SH-SY5Y (cell line): ENCODE measurements at regions not wholly inside any gene's neighbourhood (a gene's known extent, or its start where the extent isn't known, plus 50 kb on each side); places are given as distances from the start of the nearest gene placed in this dataset.
A peak's percentile ranks its signal among the peaks of the same experiment; 100 is the strongest.

Experiments used
- GATA2 ChIP-seq: IDR thresholded peaks from 2 replicates; pipeline ENCODE4 v1.6.1; 2011; ENCODE audit warnings: mild to moderate bottlenecking, low read depth, low read length
- GATA3 ChIP-seq: IDR thresholded peaks from 2 replicates; pipeline ENCODE4 v1.6.1; 2011; ENCODE audit warnings: low read depth, mild to moderate bottlenecking, low read length, moderate library complexity

- TF ChIP-seq GATA2: no peak
Measured at GRCh38 chr5:87829217-87829551, 416.5 kb upstream of the CCNH start.

DNA sequence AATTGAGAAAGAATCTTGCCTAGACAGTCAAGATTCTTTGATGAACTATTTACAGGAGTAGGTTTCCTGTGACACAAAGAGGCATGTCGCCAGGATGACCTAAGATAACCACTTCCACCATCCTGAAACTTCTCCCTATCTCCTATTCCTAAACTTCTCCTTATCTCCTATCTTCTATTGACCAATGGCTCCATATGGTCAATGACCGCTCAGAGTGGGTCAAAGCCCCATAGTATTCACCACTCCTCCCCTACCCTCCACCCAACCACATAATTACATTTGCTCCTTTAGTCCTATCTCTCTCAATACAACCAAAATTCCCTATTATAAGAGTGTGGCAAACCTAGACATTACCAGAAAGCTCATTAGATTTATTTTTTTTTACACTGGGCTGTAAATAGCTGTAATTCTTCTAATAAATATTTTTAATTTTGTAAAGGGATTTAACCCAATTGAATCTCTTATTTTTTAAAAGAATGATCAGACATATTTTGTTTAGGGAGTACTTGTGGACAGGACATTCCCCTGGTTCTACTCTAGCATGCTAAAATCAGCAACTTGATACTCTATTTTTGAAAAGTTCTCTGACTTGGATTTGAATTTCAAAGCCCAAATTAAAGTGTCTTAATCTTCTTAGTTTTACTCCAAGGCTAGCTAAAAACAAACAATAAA, 416.0 kb upstream of the CCNH start:
- no peak for TF ChIP-seq GATA2
- TF ChIP-seq GATA3: no peak

DNA sequence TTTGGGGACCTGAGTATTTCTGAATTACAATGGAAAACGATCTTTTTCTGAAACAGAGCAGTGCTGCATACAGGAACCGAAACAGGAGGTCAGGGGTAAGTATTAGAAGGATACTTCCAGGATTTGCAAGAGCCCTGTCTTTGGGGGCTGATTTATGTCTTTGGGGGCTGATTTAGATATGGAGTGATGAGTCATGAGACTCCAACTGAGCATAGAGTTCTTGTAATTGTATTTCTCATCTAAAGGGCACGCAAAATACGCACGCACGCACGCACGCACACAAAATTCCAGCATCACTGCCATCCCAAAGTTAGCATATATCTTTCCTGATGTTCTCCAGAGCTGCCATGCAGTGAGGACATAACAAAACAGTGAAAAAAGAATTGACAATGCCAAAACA, 414.8 kb upstream of the CCNH start:
- no peak for TF ChIP-seq GATA3
- TF ChIP-seq GATA2: no peak

DNA sequence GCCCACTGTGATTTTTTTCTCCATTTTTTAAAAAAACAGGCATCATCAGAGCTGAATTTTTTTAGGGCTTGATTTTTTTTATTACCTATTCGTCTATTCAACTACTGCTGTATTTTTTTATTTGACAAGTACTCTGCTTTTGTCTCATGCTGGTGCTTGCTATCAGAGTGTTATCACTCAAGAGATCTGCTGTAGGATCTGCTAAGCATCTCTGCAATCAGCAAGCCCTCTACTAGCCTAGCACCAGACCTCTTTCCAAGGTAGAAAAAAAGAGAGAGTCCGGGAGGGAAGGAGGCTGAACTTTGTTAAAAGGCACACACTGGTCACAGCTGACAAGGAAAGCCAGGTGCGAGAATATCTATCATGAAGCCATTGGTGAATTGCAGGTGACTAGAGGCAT, 413.8 kb upstream of the CCNH start:
- TF ChIP-seq GATA2 (peak; percentile 89), GATA3 (peak; percentile 88)

DNA sequence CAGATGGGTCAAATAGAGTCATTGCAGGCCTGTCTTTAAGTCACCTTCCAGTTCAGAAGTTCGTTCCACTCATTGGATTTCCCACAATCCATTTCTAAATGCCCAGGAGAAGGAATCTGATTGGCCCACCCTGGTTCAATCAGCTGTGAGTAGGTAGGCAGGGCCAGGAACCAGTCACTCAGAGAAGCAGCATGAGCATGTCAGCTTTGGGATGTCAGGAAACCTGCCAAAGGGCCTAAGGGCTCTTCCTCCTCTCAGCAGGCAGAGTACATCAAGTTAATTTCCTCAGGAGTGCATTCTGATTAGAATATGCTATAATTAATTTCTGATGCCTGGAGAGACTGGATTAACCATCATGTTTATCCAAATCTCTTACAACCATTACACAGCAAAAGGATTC, 412.9 kb upstream of the CCNH start:
- TF ChIP-seq GATA2 (no peak), GATA3 (no peak)

DNA sequence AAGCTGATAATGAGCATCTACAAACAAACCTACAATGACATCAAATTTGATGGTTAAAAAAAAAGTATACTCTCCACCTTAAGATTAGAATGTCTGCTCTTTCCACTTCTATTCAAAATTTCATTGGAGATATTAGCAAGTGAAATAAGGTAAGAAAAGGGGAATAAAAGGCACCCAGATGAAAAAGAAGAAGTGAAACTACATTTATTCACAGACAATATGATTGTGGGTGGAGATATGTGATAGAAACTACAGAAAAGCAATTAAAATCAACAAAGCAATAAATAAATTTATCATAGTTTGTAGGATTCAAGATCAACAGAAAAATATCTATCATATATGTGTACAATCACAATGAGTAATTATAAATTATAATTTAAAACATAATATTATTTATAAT, 395.1 kb upstream of the CCNH start:
- TF ChIP-seq GATA2: no peak
- TF ChIP-seq GATA3: no peak

- no peak for TF ChIP-seq GATA3
- TF ChIP-seq GATA2: no peak
Measured at GRCh38 chr5:87803352-87803751, 390.6 kb upstream of the CCNH start.

DNA sequence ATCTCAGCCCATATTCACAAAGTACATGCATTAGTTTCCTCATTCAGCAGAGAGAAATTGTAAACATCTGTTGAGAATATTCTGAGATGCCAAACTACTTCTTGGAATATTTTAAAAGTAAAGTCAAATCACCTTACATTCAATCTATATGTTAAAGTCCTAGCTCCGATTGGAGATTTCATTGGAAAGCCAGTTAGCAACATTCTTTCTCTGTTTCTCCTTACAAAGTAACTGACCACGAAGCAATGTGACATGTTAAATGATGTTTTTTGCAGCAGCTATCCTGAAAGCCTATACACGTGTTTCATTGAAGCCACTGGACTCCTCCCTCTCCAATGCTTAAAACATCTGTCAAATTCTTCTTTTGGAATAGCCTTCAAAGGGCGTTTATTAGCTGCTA, 379.1 kb upstream of the CCNH start:
- TF ChIP-seq GATA3 (no peak), GATA2 (no peak)

GRCh38 chr5:87788416-87788815, 375.7 kb upstream of the CCNH start:
- TF ChIP-seq GATA3: no peak
- TF ChIP-seq GATA2: no peak

GRCh38 chr5:87787625-87788256, 375.0 kb upstream of the CCNH start:
- TF ChIP-seq GATA3 (no peak), GATA2 (no peak)

DNA sequence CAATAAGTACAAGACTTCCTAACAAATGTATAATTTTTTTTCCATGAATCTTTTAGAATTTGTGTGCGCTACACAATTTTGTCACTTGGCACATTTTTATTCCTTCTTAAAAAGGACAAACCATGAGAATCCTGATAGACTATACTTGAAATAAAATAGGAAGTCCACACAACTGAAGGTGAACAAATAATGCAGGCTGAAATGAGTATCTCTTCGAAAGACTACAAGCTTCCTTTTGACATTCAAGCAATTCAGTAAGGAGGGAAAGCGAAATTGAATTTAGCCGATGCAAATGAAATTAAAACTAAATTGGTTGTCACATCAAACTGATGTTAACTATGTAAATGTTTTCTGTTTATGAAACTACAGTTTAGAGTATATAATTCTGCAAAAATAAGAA, 374.4 kb upstream of the CCNH start:
- TF ChIP-seq GATA3 (no peak), GATA2 (no peak)

DNA sequence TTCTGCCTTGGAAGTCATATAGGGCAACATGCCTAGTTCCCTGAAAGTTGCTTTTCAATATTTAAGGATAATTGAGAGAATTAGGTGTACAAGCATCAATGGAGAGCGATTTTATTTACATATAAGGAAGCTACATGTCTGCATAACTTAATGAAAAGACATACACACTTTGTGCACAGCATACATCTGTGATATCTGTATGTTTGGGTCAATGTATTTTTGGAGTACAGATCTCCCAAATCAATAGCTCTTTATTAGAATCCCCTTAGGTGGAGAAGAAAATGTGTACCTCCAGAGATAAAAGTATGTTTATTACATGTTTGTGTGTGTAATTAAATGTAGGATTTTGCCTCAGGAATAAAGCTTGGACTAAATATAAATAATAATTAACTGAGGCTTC, 373.7 kb upstream of the CCNH start:
- TF ChIP-seq GATA2: no peak
- no peak for TF ChIP-seq GATA3

- TF ChIP-seq GATA3 (no peak), GATA2 (no peak)
Measured at GRCh38 chr5:87785554-87786335, 373.0 kb upstream of the CCNH start.

DNA sequence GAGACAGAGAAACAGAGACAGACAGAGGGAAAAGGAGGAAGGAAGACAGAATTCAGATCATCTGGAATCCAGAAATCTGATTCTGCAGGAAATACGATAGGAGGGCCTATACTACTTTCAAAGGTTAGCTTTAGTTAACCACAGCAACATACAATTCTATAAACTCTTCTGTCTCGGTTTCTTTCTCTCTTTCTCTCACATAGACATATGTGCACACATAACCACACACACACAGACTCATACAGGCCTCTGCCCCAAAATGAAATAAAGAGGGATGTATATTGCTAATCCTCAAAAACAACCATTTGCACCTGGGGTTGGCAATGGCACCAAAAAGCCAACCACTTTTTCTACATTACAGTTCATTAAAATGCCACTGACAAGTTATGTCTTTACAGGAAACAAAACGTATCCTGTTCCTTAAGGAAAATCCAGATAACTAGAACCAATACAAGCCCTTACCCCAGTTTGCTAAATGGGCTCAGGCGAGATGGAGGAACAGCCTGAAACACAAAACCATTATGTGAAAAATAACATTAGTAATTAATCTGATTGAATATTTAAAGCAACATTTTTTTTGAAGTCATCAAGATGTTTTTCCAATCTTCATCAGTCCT, 372.3 kb upstream of the CCNH start:
- TF ChIP-seq GATA3 (no peak), GATA2 (no peak)

DNA sequence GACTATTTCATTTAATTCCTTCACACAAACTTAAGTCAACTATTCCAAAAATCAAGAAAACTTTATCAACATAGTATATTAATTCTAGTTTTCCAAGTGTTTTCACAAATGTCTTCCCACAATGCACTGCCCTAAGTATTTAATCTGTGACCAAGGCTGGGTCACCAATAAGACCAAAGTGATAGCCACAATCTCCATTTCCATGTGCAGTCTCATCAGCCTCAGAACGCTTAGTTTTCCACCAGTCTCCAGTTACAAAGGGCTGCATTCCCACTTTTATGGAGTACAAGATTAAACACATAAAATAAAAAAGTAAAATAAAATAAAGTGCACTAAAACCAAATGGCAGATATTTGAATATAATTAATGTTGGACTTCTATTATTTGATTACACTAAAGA, 371.6 kb upstream of the CCNH start:
- TF ChIP-seq GATA3: no peak
- TF ChIP-seq GATA2: no peak
